SK-N-SH treated with all-trans-retinoic acid at 6 μM for 48 hours (cell line): ENCODE measurements at regions not wholly inside any gene's neighbourhood (a gene's known extent, or its start where the extent isn't known, plus 50 kb on each side); places are given as distances from the start of the nearest gene placed in this dataset.

ENCODE experiments used
- ESRRG ChIP-seq: fragments of 250-450 bp; sonication (Bioruptor Pico); IDR thresholded peaks from 2 replicates; pipeline ENCODE4 v1.6.1; 2021; ENCODE audit warnings: mild to moderate bottlenecking
- ZC3H10 ChIP-seq: fragments of 250-450 bp; sonication (Bioruptor Pico); IDR thresholded peaks from 2 replicates; pipeline ENCODE4 v1.5.1; 2021; ENCODE audit warnings: mild to moderate bottlenecking, moderate library complexity
- ZFP3 ChIP-seq: fragments of 250-450 bp; sonication (Bioruptor Pico); IDR thresholded peaks from 2 replicates; pipeline ENCODE4 v1.5.0; 2020; ENCODE audit warnings: mild to moderate bottlenecking, moderate library complexity

GRCh38 chr20:5369629-5370028 is 52.9 kb upstream of the PROKR2 start:
- TF ChIP-seq ESRRG (CRISPR knock-in tag) (no peak), ZC3H10 (CRISPR knock-in tag) (no peak), ZFP3 (no peak)
